HEK293T (cell line): ENCODE measurements at regions not wholly inside any gene's neighbourhood (a gene's known extent, or its start where the extent isn't known, plus 50 kb on each side); places are given as distances from the start of the nearest gene placed in this dataset.

Experiments used
- CTCF ChIA-PET: fragments of 350-600 bp; formaldehyde crosslinking; extraction: SDS; loops from one replicate; lab custom pipeline; 2021; ENCODE audit warnings: antibody characterized with exemption, inconsistent platforms; lab: Yijun Ruan, JAX
- POLR2A ChIA-PET: fragments of 350-600 bp; formaldehyde crosslinking; extraction: SDS; loops from one replicate; lab custom pipeline; 2020; ENCODE audit warnings: antibody characterized with exemption, inconsistent platforms; lab: Yijun Ruan, JAX
- DNase-seq: peaks from one replicate; pipeline ENCODE4 v3.0.0; 2012; ENCODE audit warnings: mixed read lengths; ENCODE audit errors: extremely low spot score
- ARNT ChIP-seq: fragments of 450-650 bp; IDR thresholded peaks from 2 replicates; pipeline ENCODE4 v1.6.1; 2017; ENCODE audit warnings: mild to moderate bottlenecking
- BHLHE40 ChIP-seq: fragments of 450-650 bp; IDR thresholded peaks from 2 replicates; pipeline ENCODE4 v1.6.1; 2016; ENCODE audit warnings: mild to moderate bottlenecking, moderate library complexity, borderline replicate concordance
- CTBP1 ChIP-seq: fragments of 450-650 bp; IDR thresholded peaks from 2 replicates; pipeline ENCODE4 v1.6.1; 2016; ENCODE audit warnings: borderline replicate concordance
- ELF4 ChIP-seq: fragments of 450-650 bp; IDR thresholded peaks from 2 replicates; pipeline ENCODE4 v1.6.1; 2017; ENCODE audit warnings: antibody characterized with exemption
- FOXA1 ChIP-seq: fragments of 450-650 bp; IDR thresholded peaks from 2 replicates; pipeline ENCODE4 v1.6.1; 2016; ENCODE audit warnings: mild to moderate bottlenecking
- FOXK2 ChIP-seq: fragments of 450-650 bp; IDR thresholded peaks from 2 replicates; pipeline ENCODE4 v1.6.1; 2016; ENCODE audit warnings: mild to moderate bottlenecking
- FOXM1 ChIP-seq: fragments of 450-650 bp; IDR thresholded peaks from 2 replicates; pipeline ENCODE4 v1.6.1; 2017; ENCODE audit warnings: mild to moderate bottlenecking, borderline replicate concordance
- HDGF ChIP-seq: fragments of 450-650 bp; IDR thresholded peaks from 2 replicates; pipeline ENCODE4 v1.6.1; 2017; ENCODE audit warnings: antibody characterized with exemption, borderline replicate concordance
- L3MBTL2 ChIP-seq: fragments of 450-650 bp; conservative IDR thresholded peaks from 2 replicates; pipeline ENCODE4 v1.6.1; 2016; ENCODE audit warnings: mild to moderate bottlenecking
- LEF1 ChIP-seq: fragments of 450-650 bp; IDR thresholded peaks from 2 replicates; pipeline ENCODE4 v1.6.1; 2017; ENCODE audit warnings: mild to moderate bottlenecking, borderline replicate concordance
- NFRKB ChIP-seq: fragments of 450-650 bp; IDR thresholded peaks from 2 replicates; pipeline ENCODE4 v1.6.1; 2016; ENCODE audit warnings: mild to moderate bottlenecking, moderate library complexity
- PKNOX1 ChIP-seq: fragments of 450-650 bp; IDR thresholded peaks from 2 replicates; pipeline ENCODE4 v1.6.1; 2016
- SP1 ChIP-seq: fragments of 450-650 bp; IDR thresholded peaks from 2 replicates; pipeline ENCODE4 v1.6.1; 2017
- SUZ12 ChIP-seq: fragments of 450-650 bp; IDR thresholded peaks from 2 replicates; pipeline ENCODE4 v1.6.1; 2016; ENCODE audit warnings: mild to moderate bottlenecking
- TARDBP ChIP-seq: fragments of 450-650 bp; IDR thresholded peaks from 2 replicates; pipeline ENCODE4 v1.6.1; 2016
- ZNF384 ChIP-seq: fragments of 450-650 bp; IDR thresholded peaks from 2 replicates; pipeline ENCODE4 v1.6.1; 2016

- ChIA-PET POLR2A (no interaction called here), CTCF (no interaction called here)
- TF ChIP-seq ELF4: no peak
- TF ChIP-seq HDGF: no peak
- no peak for TF ChIP-seq ZNF384
- no peak for TF ChIP-seq TARDBP
- no peak for TF ChIP-seq CTBP1
- TF ChIP-seq FOXM1: no peak
- TF ChIP-seq LEF1: no peak
- no peak for TF ChIP-seq FOXA1
- TF ChIP-seq FOXK2: no peak
- TF ChIP-seq ARNT: no peak
- no peak for TF ChIP-seq BHLHE40
- no peak for TF ChIP-seq NFRKB
- no peak for TF ChIP-seq SUZ12
- no peak for TF ChIP-seq SP1
- TF ChIP-seq L3MBTL2: no peak
- TF ChIP-seq PKNOX1: no peak
- no peak for DNase-seq
Observed at GRCh38 chr19:31451686-31452330, 102.6 kb upstream of the TSHZ3 start.

- POLR2A ChIA-PET: no interaction called here
- no peak for TF ChIP-seq FOXA1
- no peak for TF ChIP-seq NFRKB
- TF ChIP-seq TARDBP: no peak
- no peak for TF ChIP-seq BHLHE40
- TF ChIP-seq SP1: no peak
- TF ChIP-seq ARNT: no peak
- no peak for TF ChIP-seq L3MBTL2
- TF ChIP-seq LEF1: no peak
- TF ChIP-seq HDGF: no peak
- TF ChIP-seq FOXM1: no peak
- no peak for TF ChIP-seq CTBP1
- no peak for TF ChIP-seq ELF4
- no peak for TF ChIP-seq PKNOX1
- no peak for TF ChIP-seq FOXK2
- TF ChIP-seq ZNF384: no peak
- no peak for TF ChIP-seq SUZ12
- CTCF ChIA-PET: no interaction called here
- DNase-seq: no peak
Observed at GRCh38 chr19:31459430-31459829, 110.2 kb upstream of the TSHZ3 start.

- no peak for DNase-seq
- POLR2A ChIA-PET: no interaction called here
- TF ChIP-seq FOXK2 (no peak), HDGF (no peak), TARDBP (no peak), LEF1 (no peak), ELF4 (no peak), SUZ12 (no peak)
- CTCF ChIA-PET: no interaction called here
Observed at GRCh38 chr19:31461814-31462539, 112.7 kb upstream of the TSHZ3 start.

- POLR2A ChIA-PET: no interaction called here
- no peak for DNase-seq
- CTCF ChIA-PET: no interaction called here
- TF ChIP-seq FOXM1: no peak
- TF ChIP-seq L3MBTL2: no peak
- no peak for TF ChIP-seq TARDBP
- no peak for TF ChIP-seq ZNF384
- TF ChIP-seq SP1: no peak
Observed at GRCh38 chr19:31470229-31470939, 121.1 kb upstream of the TSHZ3 start.

GRCh38 chr19:31470952-31471351 is 121.7 kb upstream of the TSHZ3 start:
- ChIA-PET CTCF (no interaction called here), POLR2A (no interaction called here)
- TF ChIP-seq ARNT (no peak), SUZ12 (no peak), ELF4 (no peak), FOXM1 (no peak), PKNOX1 (no peak), FOXK2 (no peak), TARDBP (no peak), SP1 (no peak), FOXA1 (no peak), BHLHE40 (no peak), ZNF384 (no peak), CTBP1 (no peak), LEF1 (no peak), NFRKB (no peak)
- DNase-seq: no peak

- CTCF ChIA-PET: no interaction called here
- TF ChIP-seq CTBP1: no peak
- no peak for TF ChIP-seq LEF1
- TF ChIP-seq ZNF384: no peak
- no peak for TF ChIP-seq FOXA1
- TF ChIP-seq L3MBTL2: no peak
- TF ChIP-seq SUZ12: no peak
- no peak for TF ChIP-seq TARDBP
- TF ChIP-seq ELF4: no peak
- no peak for TF ChIP-seq HDGF
- no peak for TF ChIP-seq ARNT
- no peak for TF ChIP-seq NFRKB
- TF ChIP-seq FOXK2: no peak
- no peak for TF ChIP-seq SP1
- no peak for DNase-seq
- POLR2A ChIA-PET: no interaction called here
Observed at GRCh38 chr19:31478241-31478640, 129.0 kb upstream of the TSHZ3 start.
